LHCN-M2 (cell line): ENCODE measurements at regions not wholly inside any gene's neighbourhood (a gene's known extent, or its start where the extent isn't known, plus 50 kb on each side); places are given as distances from the start of the nearest gene placed in this dataset.

Experiments
- DNase-seq: peaks from one replicate; pipeline ENCODE4 v3.0.0-alpha.2; 2012; ENCODE audit warnings: low read depth

DNA sequence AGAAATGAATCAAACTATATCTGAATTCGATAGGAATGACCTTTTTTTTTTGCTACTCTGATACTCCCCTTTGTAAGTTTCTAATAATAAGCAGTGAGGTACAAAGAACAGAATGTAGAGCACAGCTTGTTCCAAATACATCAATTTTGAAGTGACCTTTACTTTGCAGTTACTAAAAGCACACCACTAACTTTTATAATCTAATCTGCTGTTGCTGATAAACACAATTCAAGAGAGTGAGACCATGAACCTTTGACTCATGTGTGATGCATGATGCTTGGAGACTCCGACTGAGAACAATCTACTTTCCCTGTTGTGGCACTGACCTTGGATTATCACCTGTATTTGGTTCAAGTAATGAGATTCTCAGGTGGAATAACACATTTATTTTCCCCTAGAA is 91.6 kb upstream of the GNPDA2 start:
- DNase-seq = no peak

- no peak for DNase-seq
Observed at GRCh38 chr4:44806071-44806470, 79.7 kb upstream of the GNPDA2 start.

DNA sequence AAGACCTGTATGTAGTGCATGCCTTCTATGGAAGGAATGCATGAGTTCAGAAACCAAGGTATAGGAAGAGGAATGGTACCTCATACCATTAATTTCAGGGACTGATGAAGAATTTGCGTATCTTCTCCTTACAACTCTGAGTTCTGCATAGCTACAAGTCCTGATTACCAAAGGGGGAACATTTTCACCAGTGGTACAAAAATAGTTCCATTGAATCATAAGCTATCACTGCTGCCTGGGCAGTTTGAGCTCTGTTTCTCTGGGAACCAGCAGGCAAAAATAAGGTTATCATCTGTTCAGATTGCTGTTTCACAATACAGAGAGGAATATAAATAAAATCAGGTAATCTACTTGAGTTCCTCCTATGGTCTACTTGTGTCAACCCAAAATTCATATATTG is 77.9 kb upstream of the GNPDA2 start:
- DNase-seq = no peak

DNA sequence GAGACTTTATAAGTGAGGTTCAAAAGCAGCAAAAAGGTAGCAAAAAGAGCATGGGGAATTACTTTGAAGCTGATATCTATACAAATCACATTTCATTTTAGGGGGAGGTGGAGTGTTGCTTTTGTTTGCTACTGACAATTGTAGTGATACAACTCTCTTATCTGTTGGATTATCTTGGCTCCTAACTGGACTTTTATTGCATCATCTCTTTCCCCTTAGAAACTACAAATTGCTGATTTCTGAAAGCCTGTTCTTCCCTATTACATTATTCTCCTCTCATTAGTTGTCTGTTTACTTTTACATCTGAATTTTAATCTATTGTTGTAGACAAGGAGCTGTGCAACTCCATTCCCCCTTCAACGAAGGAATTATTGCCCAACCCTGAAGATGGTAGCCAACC is 75.0 kb upstream of the GNPDA2 start:
- DNase-seq = no peak

GRCh38 chr4:44791831-44792230 is 65.5 kb upstream of the GNPDA2 start:
- no peak for DNase-seq

DNA sequence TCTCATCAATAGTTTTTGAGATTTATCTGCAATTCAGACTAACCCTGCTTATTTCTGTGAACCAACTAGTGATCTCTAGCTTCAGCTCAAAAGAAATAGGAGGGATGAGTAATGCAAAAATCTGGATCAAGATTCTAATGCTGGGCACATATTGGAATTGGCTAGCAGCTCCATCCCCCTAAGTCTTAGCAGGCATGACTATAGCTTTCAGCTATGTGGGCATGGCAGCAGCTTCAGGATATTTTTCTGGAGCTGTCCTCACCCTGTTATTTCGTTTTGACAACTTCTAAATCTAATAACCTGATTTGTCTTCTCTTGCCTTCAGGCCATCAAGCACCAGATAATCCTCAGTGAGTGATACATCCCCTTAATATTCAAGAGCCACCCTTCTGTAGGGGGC is 50.8 kb upstream of the GNPDA2 start:
- no peak for DNase-seq
